Panc1 (cell line): ENCODE measurements at regions not wholly inside any gene's neighbourhood (a gene's known extent, or its start where the extent isn't known, plus 50 kb on each side); places are given as distances from the start of the nearest gene placed in this dataset.

ENCODE experiments used
- ATAC-seq: fragments of 200-7000 bp; cut with Tn5 transposase; 2 replicates; pipeline ENCODE4 v1.9.1; 2020; ENCODE audit warnings: mild to moderate bottlenecking, moderate library complexity
- BruUV-seq: library from RNA; stranded (reverse); fragments of 400-500 nt; replicated peaks from 2 replicates; lab custom pipeline; 2021; lab: Mats Ljungman, UMichigan
- CTCF ChIA-PET: fragments of 300-600 bp; sonication (Branson Sonifier 250); formaldehyde crosslinking; loops from one replicate; lab custom pipeline; 2022; ENCODE audit warnings: antibody characterized with exemption; lab: Charles Lee
- POLR2A ChIA-PET: fragments of 300-600 bp; sonication (Branson Sonifier 250); formaldehyde crosslinking; loops from one replicate; lab custom pipeline; 2022; ENCODE audit warnings: antibody characterized with exemption; lab: Charles Lee
- DNase-seq: peaks from one replicate; pipeline ENCODE4 v3.0.0-alpha.2; 2010; ENCODE audit warnings: low read depth, low spot score
- H3K27ac ChIP-seq: 2 replicates; pipeline ENCODE4 v1.5.1; 2011; ENCODE audit warnings: mild to moderate bottlenecking, low read length, inconsistent platforms
- H3K27me3 ChIP-seq: fragments of 200-500 bp; sonication (Bioruptor generic); 2 replicates; pipeline ENCODE4 v1.6.0; 2014; ENCODE audit warnings: low read length, inconsistent platforms; ENCODE audit not compliant: control insufficient read depth, insufficient read depth
- H3K36me3 ChIP-seq: fragments of 200-500 bp; sonication (Bioruptor generic); 2 replicates; pipeline ENCODE4 v1.5.1; 2014; ENCODE audit warnings: inconsistent platforms, mild to moderate bottlenecking, low read length, moderate library complexity; ENCODE audit not compliant: control insufficient read depth, insufficient read depth
- H3K4me1 ChIP-seq: 2 replicates; pipeline ENCODE4 v1.5.1; 2011; ENCODE audit warnings: inconsistent platforms, mild to moderate bottlenecking, low read length, moderate library complexity; ENCODE audit not compliant: control insufficient read depth, insufficient read depth
- H3K4me3 ChIP-seq, 2 experiments: 2 replicates each; pipeline ENCODE4 v1.5.1; 2011 to 2012; ENCODE audit warnings: low read depth in 2 of 2, low read length in 2 of 2, mild to moderate bottlenecking in 2 of 2, inconsistent platforms in 1 of 2, moderate library complexity in 1 of 2
- H3K9me3 ChIP-seq: fragments of 200-500 bp; sonication (Bioruptor generic); 2 replicates; pipeline ENCODE4 v1.5.1; 2014; ENCODE audit warnings: low read depth, mild to moderate bottlenecking, inconsistent platforms, low read length, moderate library complexity; ENCODE audit not compliant: control insufficient read depth, insufficient read depth
- POLR2AphosphoS5 ChIP-seq: IDR thresholded peaks from 2 replicates; pipeline ENCODE4 v1.6.1; 2012; ENCODE audit warnings: mild to moderate bottlenecking, low read depth, low read length, moderate library complexity
- SIN3A ChIP-seq: IDR thresholded peaks from 2 replicates; pipeline ENCODE4 v1.6.1; 2012; ENCODE audit warnings: low read depth, mild to moderate bottlenecking, low read length, moderate library complexity, borderline replicate concordance; ENCODE audit not compliant: insufficient read depth
- TCF7L2 ChIP-seq: IDR thresholded peaks from 2 replicates; pipeline ENCODE4 v1.6.1; 2011; ENCODE audit warnings: mild to moderate bottlenecking, low read depth, low read length, inconsistent platforms
- in situ Hi-C: cut with HindIII; loops from 2 replicates; pipeline ENCODE4 v1.10.0; 2016; ENCODE audit warnings: low sequenced_read_pairs, low pct_unique_long_range_greater_than_20kb
- intact Hi-C: fragments of 100-400 bp; cut with micrococcal nuclease; formaldehyde crosslinking; loops from one replicate; pipeline ENCODE4 v1.10.0; 2022; ENCODE audit not compliant: unreplicated experiment
- TF ChIP-seq, protein P1 (sequence below), 2 experiments: IDR thresholded peaks; 2 replicates each; pipeline ENCODE4 v1.6.1; 2011 to 2012; ENCODE audit warnings: low read depth in 2 of 2, control low read depth in 1 of 2, low read length in 1 of 2, mild to moderate bottlenecking in 1 of 2, moderate library complexity in 1 of 2; ENCODE audit not compliant: insufficient read depth in 1 of 2
- TF ChIP-seq, protein P2 (sequence below): fragments of 450-650 bp; IDR thresholded peaks from 2 replicates; pipeline ENCODE4 v1.5.1; 2017; ENCODE audit warnings: mild to moderate bottlenecking

DNA sequence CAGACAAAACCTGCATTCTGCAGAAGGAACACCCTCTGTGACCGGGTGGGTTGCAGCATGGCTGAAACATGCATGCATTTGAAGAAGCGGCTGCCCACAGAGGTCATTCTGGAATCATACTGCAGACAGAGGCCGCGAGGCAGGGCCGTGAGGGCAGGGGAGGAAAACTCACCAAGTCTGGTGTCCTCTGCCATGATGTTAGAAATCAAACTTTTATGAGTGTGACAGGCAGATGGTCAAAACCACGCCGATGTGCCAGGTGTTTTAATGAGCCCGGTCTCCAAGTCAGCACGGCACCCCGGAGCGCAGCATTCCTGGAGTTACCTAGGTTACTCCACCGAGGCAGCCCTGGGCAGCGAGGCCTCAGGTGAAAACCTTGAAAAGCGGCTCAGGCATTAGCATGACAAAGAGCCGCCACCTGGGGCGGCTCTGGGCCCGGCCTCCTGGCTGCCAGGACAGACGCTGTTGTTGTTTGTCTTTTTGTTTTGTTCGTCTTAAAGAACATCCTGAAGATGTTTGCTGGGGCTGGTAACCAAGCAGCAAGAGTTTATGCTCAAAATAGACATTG is 255.6 kb downstream of the ERMARD start:
- ATAC-seq (no peak; the same call in 1 of the 2 replicates), DNase-seq (no peak)
- Histone ChIP-seq H3K27ac (no peak overlapping the region), H3K27me3 (no peaks in the 10 kb centered on the region), H3K36me3 (no peaks in the 10 kb centered on the region), H3K4me1 (no peaks in the 10 kb centered on the region), H3K4me3 (no peak overlapping the region), H3K9me3 (no peaks in the 10 kb centered on the region)
- TF ChIP-seq, protein P1, sequence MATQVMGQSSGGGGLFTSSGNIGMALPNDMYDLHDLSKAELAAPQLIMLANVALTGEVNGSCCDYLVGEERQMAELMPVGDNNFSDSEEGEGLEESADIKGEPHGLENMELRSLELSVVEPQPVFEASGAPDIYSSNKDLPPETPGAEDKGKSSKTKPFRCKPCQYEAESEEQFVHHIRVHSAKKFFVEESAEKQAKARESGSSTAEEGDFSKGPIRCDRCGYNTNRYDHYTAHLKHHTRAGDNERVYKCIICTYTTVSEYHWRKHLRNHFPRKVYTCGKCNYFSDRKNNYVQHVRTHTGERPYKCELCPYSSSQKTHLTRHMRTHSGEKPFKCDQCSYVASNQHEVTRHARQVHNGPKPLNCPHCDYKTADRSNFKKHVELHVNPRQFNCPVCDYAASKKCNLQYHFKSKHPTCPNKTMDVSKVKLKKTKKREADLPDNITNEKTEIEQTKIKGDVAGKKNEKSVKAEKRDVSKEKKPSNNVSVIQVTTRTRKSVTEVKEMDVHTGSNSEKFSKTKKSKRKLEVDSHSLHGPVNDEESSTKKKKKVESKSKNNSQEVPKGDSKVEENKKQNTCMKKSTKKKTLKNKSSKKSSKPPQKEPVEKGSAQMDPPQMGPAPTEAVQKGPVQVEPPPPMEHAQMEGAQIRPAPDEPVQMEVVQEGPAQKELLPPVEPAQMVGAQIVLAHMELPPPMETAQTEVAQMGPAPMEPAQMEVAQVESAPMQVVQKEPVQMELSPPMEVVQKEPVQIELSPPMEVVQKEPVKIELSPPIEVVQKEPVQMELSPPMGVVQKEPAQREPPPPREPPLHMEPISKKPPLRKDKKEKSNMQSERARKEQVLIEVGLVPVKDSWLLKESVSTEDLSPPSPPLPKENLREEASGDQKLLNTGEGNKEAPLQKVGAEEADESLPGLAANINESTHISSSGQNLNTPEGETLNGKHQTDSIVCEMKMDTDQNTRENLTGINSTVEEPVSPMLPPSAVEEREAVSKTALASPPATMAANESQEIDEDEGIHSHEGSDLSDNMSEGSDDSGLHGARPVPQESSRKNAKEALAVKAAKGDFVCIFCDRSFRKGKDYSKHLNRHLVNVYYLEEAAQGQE (IDR thresholded peaks at IDR 0.05; ENCODE audit: insufficient read depth in 1 of 2, low read depth in 2 of 2, low read length in 1 of 2), result no peak
- TF ChIP-seq, protein P2, sequence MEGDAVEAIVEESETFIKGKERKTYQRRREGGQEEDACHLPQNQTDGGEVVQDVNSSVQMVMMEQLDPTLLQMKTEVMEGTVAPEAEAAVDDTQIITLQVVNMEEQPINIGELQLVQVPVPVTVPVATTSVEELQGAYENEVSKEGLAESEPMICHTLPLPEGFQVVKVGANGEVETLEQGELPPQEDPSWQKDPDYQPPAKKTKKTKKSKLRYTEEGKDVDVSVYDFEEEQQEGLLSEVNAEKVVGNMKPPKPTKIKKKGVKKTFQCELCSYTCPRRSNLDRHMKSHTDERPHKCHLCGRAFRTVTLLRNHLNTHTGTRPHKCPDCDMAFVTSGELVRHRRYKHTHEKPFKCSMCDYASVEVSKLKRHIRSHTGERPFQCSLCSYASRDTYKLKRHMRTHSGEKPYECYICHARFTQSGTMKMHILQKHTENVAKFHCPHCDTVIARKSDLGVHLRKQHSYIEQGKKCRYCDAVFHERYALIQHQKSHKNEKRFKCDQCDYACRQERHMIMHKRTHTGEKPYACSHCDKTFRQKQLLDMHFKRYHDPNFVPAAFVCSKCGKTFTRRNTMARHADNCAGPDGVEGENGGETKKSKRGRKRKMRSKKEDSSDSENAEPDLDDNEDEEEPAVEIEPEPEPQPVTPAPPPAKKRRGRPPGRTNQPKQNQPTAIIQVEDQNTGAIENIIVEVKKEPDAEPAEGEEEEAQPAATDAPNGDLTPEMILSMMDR, result no peak
- TF ChIP-seq POLR2AphosphoS5 (no peak), TCF7L2 (no peak), SIN3A (no peak)
- ChIA-PET CTCF (no interaction called here), POLR2A (no interaction called here)
- in situ Hi-C loops, result no loop called here
- no TSS peak for BruUV-seq
- intact Hi-C loops, result no loop called here

DNA sequence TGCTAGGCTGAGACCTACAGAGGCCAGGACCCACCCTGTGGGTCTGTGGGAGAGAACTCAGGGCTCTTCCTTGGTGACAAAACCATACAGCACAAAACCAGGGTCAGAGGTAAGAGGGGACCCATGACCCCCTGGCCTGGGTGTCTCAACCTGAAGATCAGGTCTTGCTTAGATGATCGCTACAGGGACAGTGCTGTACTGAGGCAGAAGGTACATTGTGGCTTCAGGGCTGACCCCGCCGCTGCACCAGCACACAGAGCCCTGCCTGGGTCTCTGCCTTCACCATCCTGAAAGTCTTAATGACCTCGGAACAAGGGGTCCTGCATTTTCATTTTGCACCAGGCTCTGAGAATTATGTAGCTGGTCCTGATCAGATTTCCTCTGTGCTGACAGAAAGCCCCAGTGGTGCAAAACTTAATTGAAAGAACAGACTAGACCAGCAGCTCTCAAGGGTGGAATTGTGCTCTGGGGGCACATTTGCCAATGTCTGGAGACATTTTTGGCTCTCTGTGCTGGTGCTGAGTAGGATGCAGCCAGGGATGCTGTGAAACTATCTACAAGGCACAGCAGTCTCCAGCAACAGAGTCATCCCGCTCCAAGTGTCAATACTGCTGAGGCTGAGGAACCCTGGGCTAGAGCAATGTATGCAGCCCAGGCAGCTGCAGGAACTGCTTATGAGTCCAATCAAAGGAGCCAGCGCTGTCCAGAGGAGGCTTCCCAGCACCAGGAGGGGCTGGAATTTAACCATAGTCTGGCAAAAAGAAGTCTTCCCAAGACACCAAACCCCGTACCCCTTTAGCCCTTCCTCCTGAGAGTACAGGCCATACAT is 254.9 kb downstream of the ERMARD start:
- DNase-seq (no peak), ATAC-seq (no peak)
- in situ Hi-C loops, result no loop called here
- H3K4me1 ChIP-seq, result no peaks in the 10 kb centered on the region
- H3K27me3 ChIP-seq, result no peaks in the 10 kb centered on the region
- POLR2A ChIA-PET, result no interaction called here
- CTCF ChIA-PET, result no interaction called here
- no peaks in the 10 kb centered on the region for H3K9me3 ChIP-seq
- no peak for TF ChIP-seq SIN3A
- TF ChIP-seq, protein P1 (IDR thresholded peaks at IDR 0.05; ENCODE audit: insufficient read depth in 1 of 2, low read depth in 2 of 2, low read length in 1 of 2), result no peak
- no peak overlapping the region for H3K27ac ChIP-seq
- H3K36me3 ChIP-seq, result no peaks in the 10 kb centered on the region
- BruUV-seq, result no TSS peak
- intact Hi-C loops, result no loop called here
- no peak overlapping the region for H3K4me3 ChIP-seq
